ENCODE measurements at regions not wholly inside any gene's neighbourhood (a gene's known extent, or its start where the extent isn't known, plus 50 kb on each side); places are given as distances from the start of the nearest gene placed in this dataset.

DNA sequence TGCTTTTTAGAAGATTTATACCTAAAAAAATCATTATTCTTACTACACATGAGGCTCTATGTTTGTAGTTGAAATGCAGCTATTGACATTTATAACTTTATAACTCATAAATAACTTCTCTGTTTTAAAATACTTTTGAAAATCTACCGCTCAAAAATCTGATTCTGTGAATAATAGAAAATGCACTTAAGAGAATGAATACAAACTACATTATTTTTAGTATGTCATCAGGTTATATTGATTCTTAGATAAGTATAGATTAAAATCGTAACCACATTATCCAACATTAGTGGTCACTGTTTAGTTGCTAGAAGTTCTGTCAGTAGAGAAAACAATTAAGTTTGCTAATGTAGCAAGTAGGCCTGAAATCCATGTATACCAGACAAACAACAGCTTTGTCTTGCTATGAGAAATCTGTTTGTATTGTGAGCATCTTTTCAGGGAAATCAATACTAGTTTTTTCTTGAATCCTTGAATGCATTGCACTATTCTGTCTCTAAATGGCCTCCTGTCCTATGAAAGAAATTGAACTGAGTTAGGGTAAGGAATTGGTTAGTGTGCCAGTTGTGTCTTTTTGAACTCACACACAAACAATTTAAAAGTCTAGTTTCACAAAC, 116.5 kb upstream of the HDAC9 start:
- no peaks in the 10 kb centered on the region for H3K9me3 ChIP-seq
- no peak overlapping the region for H3K27ac ChIP-seq
- TF ChIP-seq, protein P1, sequence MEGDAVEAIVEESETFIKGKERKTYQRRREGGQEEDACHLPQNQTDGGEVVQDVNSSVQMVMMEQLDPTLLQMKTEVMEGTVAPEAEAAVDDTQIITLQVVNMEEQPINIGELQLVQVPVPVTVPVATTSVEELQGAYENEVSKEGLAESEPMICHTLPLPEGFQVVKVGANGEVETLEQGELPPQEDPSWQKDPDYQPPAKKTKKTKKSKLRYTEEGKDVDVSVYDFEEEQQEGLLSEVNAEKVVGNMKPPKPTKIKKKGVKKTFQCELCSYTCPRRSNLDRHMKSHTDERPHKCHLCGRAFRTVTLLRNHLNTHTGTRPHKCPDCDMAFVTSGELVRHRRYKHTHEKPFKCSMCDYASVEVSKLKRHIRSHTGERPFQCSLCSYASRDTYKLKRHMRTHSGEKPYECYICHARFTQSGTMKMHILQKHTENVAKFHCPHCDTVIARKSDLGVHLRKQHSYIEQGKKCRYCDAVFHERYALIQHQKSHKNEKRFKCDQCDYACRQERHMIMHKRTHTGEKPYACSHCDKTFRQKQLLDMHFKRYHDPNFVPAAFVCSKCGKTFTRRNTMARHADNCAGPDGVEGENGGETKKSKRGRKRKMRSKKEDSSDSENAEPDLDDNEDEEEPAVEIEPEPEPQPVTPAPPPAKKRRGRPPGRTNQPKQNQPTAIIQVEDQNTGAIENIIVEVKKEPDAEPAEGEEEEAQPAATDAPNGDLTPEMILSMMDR (IDR thresholded peaks at IDR 0.05) = no peak
- no peak for TF ChIP-seq POLR2A (IDR thresholded peaks at IDR 0.05)
- 92 to 95% methylated on average over 2 of the region's 2 CpGs for WGBS, 2 donors
- H3K4me1 ChIP-seq = no peaks in the 10 kb centered on the region
- H3K4me3 ChIP-seq (replicated peaks in 1 of 3) = no peak overlapping the region
- DNase-seq = no peak
- intact Hi-C loops (cut with DNase I) = no loop called here
- H3K27me3 ChIP-seq = no peaks in the 10 kb centered on the region
- H3K36me3 ChIP-seq = no peaks in the 10 kb centered on the region

DNA sequence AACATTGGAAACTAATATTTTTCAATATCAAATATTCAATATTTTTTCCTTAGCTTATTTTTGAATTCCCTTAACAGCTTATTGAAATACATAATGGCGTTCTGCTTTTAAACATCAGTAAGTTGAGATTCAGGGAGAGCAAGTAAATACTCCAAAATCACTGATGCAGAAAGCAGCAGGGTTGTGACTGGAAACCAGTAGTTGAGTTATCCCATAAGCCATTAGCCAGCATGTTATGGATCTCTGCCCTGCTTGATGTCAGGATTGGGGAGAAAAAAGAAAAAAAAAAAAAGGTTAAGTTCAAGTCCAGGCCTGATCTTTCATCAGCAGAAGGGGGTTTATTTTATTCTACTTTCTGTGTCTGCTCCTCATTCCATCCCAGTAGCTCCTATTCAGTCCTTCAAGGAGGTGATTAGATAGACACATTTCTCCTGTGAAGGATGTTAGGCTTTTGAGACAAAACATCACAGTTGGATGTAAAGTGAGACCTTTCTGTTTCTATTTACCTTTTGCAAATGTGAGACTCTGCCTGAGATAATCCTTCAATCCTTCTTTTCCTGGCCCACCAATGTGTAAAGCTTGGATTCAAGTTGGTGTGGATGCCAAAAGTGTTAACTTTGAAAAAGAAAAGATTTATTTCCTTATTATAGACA, 110.9 kb upstream of the HDAC9 start:
- Histone ChIP-seq H3K27me3 (no peaks in the 10 kb centered on the region), H3K9me3 (no peaks in the 10 kb centered on the region), H3K4me3 (replicated peaks in 1 of 3) (no peak overlapping the region), H3K4me1 (peaks cover 9 to 16% of the 10 kb centered on the region in 2 donors), H3K27ac (no peak overlapping the region), H3K36me3 (no peaks in the 10 kb centered on the region)
- intact Hi-C loops (cut with DNase I) = no loop called here
- TF ChIP-seq, protein P1 (IDR thresholded peaks at IDR 0.05) = no peak
- TF ChIP-seq POLR2A (IDR thresholded peaks at IDR 0.05) = no peak
- WGBS, 2 donors = 49 to 52% methylated on average over 1 of the region's 1 CpG
- DNase-seq = no peak

DNA sequence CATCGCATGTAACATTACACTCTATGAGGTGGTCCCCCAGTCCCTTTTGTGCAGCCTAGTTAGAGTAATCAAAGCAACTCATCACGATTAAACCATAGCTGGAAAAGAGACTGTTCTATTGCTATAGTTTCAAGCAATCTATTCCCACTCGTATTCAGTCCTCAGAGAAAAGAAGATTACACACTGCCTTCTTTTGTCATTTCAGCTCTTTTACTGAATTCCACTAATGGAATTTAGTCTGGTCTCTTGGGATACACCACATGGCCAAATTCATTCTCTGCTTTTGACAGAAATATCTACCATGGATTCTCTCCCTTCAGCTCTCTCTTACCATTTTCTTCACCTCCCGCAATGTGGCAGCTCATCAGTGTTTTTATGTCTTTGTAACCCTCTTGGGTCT, 108.9 kb upstream of the HDAC9 start:
- intact Hi-C loops (cut with DNase I) = no loop called here
- H3K36me3 ChIP-seq = no peaks in the 10 kb centered on the region
- no peak overlapping the region for H3K4me3 ChIP-seq (replicated peaks in 1 of 3)
- TF ChIP-seq POLR2A (IDR thresholded peaks at IDR 0.05) = no peak
- TF ChIP-seq, protein P1 (IDR thresholded peaks at IDR 0.05) = no peak
- H3K9me3 ChIP-seq = no peaks in the 10 kb centered on the region
- peaks cover 18 to 34% of the 10 kb centered on the region in 2 donors for H3K4me1 ChIP-seq
- WGBS, 2 donors = 85 to 91% methylated on average over 4 of the region's 4 CpGs
- no peak overlapping the region for H3K27ac ChIP-seq
- H3K27me3 ChIP-seq = no peaks in the 10 kb centered on the region
- no peak for DNase-seq

DNA sequence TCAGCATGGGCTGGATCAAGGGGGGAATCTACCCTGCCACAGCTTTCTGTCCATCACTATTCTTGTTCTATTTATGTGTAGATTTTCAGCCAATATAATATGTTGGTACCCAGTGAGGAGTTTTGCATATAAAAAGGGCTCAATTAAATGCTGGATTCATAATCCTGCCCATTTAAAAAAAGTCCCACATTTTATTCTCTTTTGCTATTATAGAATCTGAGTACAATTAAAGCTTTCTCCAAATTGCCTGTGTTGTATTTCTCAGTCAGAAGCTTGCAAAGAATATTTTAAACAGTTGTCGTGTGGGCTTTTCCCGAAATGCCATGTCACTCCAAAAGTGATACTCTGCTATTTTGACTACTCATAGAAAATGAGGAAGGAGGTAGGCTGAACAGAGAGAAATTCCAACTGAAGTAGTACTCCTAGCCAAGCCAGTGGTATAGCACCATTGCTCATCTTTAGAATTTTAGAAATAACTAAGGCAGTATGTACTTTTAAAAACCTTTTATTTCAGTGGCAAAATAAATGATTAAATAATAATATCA, 108.3 kb upstream of the HDAC9 start:
- WGBS, 2 donors = 84 to 90% methylated on average over 2 of the region's 2 CpGs
- peaks cover 18 to 34% of the 10 kb centered on the region in 2 donors for H3K4me1 ChIP-seq
- intact Hi-C loops (cut with DNase I) = no loop called here

More for the DNA sequence above, 108.3 kb upstream of the HDAC9 start:
- Histone ChIP-seq H3K27ac (no peak overlapping the region), H3K27me3 (no peaks in the 10 kb centered on the region), H3K9me3 (no peaks in the 10 kb centered on the region), H3K36me3 (no peaks in the 10 kb centered on the region), H3K4me3 (replicated peaks in 1 of 3) (no peak overlapping the region)
- TF ChIP-seq POLR2A (IDR thresholded peaks at IDR 0.05) = no peak
- TF ChIP-seq, protein P1 (IDR thresholded peaks at IDR 0.05) = no peak
- DNase-seq = no peak
